HEK293T (cell line): ENCODE measurements at regions not wholly inside any gene's neighbourhood (a gene's known extent, or its start where the extent isn't known, plus 50 kb on each side); places are given as distances from the start of the nearest gene placed in this dataset.
"Not testable (repeated sequence)": the region's sequence is repeated elsewhere in the genome, so short reads cannot be mapped to it uniquely, and the experiment has no call there.

ENCODE experiments used
- CTCF ChIA-PET: fragments of 350-600 bp; formaldehyde crosslinking; extraction: SDS; loops from one replicate; lab custom pipeline; 2021; ENCODE audit warnings: antibody characterized with exemption, inconsistent platforms; lab: Yijun Ruan, JAX
- POLR2A ChIA-PET: fragments of 350-600 bp; formaldehyde crosslinking; extraction: SDS; loops from one replicate; lab custom pipeline; 2020; ENCODE audit warnings: antibody characterized with exemption, inconsistent platforms; lab: Yijun Ruan, JAX
- DNase-seq: peaks from one replicate; pipeline ENCODE4 v3.0.0; 2012; ENCODE audit warnings: mixed read lengths; ENCODE audit errors: extremely low spot score
- ARNT ChIP-seq: fragments of 450-650 bp; IDR thresholded peaks from 2 replicates; pipeline ENCODE4 v1.6.1; 2017; ENCODE audit warnings: mild to moderate bottlenecking
- BHLHE40 ChIP-seq: fragments of 450-650 bp; IDR thresholded peaks from 2 replicates; pipeline ENCODE4 v1.6.1; 2016; ENCODE audit warnings: mild to moderate bottlenecking, moderate library complexity, borderline replicate concordance
- CTBP1 ChIP-seq: fragments of 450-650 bp; IDR thresholded peaks from 2 replicates; pipeline ENCODE4 v1.6.1; 2016; ENCODE audit warnings: borderline replicate concordance
- ELF4 ChIP-seq: fragments of 450-650 bp; IDR thresholded peaks from 2 replicates; pipeline ENCODE4 v1.6.1; 2017; ENCODE audit warnings: antibody characterized with exemption
- FOXA1 ChIP-seq: fragments of 450-650 bp; IDR thresholded peaks from 2 replicates; pipeline ENCODE4 v1.6.1; 2016; ENCODE audit warnings: mild to moderate bottlenecking
- FOXK2 ChIP-seq: fragments of 450-650 bp; IDR thresholded peaks from 2 replicates; pipeline ENCODE4 v1.6.1; 2016; ENCODE audit warnings: mild to moderate bottlenecking
- FOXM1 ChIP-seq: fragments of 450-650 bp; IDR thresholded peaks from 2 replicates; pipeline ENCODE4 v1.6.1; 2017; ENCODE audit warnings: mild to moderate bottlenecking, borderline replicate concordance
- HDGF ChIP-seq: fragments of 450-650 bp; IDR thresholded peaks from 2 replicates; pipeline ENCODE4 v1.6.1; 2017; ENCODE audit warnings: antibody characterized with exemption, borderline replicate concordance
- L3MBTL2 ChIP-seq: fragments of 450-650 bp; conservative IDR thresholded peaks from 2 replicates; pipeline ENCODE4 v1.6.1; 2016; ENCODE audit warnings: mild to moderate bottlenecking
- LEF1 ChIP-seq: fragments of 450-650 bp; IDR thresholded peaks from 2 replicates; pipeline ENCODE4 v1.6.1; 2017; ENCODE audit warnings: mild to moderate bottlenecking, borderline replicate concordance
- NFRKB ChIP-seq: fragments of 450-650 bp; IDR thresholded peaks from 2 replicates; pipeline ENCODE4 v1.6.1; 2016; ENCODE audit warnings: mild to moderate bottlenecking, moderate library complexity
- TARDBP ChIP-seq: fragments of 450-650 bp; IDR thresholded peaks from 2 replicates; pipeline ENCODE4 v1.6.1; 2016
- ZNF384 ChIP-seq: fragments of 450-650 bp; IDR thresholded peaks from 2 replicates; pipeline ENCODE4 v1.6.1; 2016
- TF ChIP-seq, protein P1 (sequence below): fragments of 450-650 bp; IDR thresholded peaks from 2 replicates; pipeline ENCODE4 v1.6.1; 2016

DNA sequence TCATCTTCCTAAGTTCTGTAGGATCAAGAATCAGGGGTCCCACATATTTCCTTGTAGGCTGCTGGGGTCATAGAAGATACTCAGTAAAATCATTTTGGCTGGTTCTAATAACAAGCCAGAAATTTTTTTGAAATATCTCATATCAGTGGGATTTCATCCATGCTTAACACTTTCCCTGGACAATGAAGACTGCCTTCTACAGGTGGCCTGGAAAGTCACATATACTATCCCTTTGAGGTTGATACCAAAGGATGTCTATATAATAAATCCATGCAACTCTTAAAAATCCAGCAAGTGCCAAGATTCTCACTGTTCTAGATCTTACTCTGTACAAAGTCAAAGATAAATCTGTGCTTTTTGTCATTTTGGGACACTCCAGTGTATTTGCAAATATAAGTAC is 225.8 kb upstream of the NEBL start:
- CTCF ChIA-PET: interaction anchor here (0.7 kb wide), 1 partner anchor 22 kb away, joined by 4 read pairs; no protein-coding TSS in a partner anchor
- POLR2A ChIA-PET: no interaction called here
- TF ChIP-seq HDGF (no peak), CTBP1 (no peak), TARDBP (no peak)
- no peak for DNase-seq

DNA sequence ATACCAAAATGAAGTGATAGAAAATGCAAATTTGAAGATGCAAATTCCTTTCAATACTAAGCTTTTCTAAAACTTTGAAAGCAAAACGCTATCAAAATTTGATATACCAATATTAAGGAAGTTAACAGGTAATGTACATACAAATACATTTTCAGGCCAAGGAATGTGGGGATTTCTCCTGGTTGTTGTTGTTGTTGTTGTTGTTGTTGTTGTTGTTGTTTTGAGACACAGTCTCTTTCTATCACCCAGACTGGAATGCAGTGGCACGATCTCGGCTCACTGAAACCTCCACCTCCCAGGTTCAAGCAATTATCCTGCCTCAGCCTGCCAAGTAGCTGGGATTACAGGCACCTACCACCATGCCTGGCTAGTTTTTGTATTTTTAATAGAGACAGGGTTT is 224.7 kb upstream of the NEBL start:
- CTCF ChIA-PET, DNase-seq, POLR2A ChIA-PET: not testable (repeated sequence)

DNA sequence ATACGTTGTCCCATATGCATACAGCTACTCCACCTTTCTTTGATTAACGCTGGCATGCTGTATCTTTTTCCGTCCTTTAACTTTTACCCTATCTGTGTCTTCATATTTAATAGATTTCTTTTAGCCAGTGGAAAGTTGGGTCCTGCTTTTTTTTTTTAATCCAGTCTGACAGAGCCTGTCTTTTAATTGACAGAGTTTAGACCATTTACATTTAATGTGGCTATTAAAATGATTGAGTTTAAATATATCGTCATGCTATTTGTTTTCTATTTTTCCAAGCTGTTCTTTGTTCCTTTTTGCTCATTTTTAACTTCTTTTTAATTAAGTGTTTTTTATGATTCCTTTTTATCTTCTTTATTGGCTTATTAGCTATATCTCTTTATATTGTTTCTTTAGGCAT is 217.6 kb upstream of the NEBL start:
- no peak for TF ChIP-seq HDGF
- no peak for DNase-seq
- ChIA-PET POLR2A (no interaction called here), CTCF (no interaction called here)

DNA sequence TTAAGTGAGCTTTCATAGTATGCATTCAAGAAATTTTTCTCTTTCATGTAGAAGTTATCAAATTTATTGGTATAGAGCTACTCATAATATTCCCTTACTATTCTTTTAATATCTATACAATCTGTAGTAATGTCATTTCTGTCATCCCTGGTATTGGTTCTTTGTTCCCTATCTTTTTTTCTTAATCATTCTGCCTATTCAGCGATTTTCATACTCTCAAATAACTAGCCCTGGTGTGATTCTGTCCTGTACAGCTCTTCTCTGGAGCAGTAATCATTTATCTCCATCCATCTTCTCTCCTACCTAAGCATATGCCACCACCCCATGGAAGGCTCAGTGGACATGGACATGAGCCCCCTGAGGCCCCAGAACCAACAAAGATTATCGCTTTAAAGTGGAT is 213.2 kb upstream of the NEBL start:
- TF ChIP-seq ARNT (no peak), LEF1 (no peak)
- CTCF ChIA-PET: no interaction called here
- POLR2A ChIA-PET: no interaction called here
- DNase-seq: no peak

DNA sequence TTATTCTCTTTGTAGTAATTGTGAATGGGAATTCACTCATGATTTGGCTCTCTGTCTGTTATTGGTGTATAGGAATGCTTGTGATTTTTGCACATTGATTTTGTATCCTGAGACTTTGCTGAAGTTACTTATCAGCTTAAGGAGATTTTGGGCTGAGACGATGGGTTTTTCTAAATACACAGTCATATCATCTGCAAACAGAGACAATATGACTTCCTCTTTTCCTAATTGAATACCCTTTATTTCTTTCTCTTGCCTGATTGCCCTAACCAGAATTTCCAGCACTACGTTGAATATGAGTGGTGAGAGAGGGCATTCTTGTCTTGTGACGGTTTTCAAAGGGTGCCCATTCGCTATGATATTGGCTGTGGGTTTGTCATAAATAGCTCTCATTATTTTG is 209.8 kb upstream of the NEBL start:
- POLR2A ChIA-PET: not testable (repeated sequence)

DNA sequence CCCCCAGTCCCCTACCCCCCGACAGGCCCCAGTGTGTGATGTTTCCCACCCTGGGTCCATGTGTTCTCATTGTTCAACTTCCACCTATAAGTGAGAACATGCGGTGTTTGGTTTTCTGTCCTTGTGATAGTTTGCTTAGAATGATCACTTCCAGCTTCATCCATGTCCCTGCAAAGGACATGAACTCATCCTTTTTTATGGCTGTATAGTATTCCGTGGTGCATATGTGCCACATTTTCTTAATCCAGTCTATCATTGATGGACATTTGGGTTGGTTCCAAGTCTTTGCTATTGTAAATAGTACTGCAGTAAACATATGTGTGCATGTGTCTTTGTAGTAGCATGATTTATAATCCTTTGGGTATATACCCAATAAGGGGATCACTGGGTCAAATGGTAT is 208.2 kb upstream of the NEBL start:
- DNase-seq, CTCF ChIA-PET, POLR2A ChIA-PET: not testable (repeated sequence)

More for the DNA sequence above, 209.8 kb upstream of the NEBL start:
- DNase-seq, CTCF ChIA-PET: not testable (repeated sequence)

DNA sequence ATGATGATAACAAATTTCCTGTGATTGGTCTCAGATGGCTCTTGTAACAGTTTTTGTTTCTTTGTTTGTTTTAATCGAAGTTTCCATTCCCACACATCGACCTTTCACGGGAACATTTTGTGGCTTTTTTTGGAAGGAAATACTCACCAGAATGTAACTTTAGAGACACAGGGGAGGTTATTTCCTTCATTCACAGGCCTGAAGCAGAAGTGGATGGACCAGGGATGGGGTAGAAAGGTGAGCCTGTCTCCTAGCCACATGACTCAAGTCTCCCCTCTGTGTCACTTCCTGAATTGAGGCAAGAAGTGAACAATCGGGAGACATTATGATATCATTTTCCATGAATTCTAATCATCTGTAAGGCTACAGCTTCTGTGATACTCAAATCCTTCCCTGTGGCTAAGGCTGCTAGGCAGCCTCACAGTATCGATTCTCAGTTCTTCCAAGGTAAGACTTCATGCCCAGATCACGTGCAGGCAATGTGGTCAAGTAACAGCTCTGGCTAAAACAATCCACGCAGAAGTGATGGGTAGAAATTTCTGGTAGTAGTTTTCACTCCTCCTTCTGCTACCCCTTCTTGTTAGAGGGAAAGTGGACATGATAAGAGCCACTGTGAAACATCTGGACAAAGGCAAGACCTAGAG is 203.9 kb upstream of the NEBL start:
- TF ChIP-seq TARDBP (no peak), NFRKB (no peak), ARNT (no peak)
- DNase-seq: no peak
- POLR2A ChIA-PET: no interaction called here
- CTCF ChIA-PET: interaction anchor here (0.6 kb wide), 1 partner anchor 22 kb away, joined by 4 read pairs; no protein-coding TSS in a partner anchor

DNA sequence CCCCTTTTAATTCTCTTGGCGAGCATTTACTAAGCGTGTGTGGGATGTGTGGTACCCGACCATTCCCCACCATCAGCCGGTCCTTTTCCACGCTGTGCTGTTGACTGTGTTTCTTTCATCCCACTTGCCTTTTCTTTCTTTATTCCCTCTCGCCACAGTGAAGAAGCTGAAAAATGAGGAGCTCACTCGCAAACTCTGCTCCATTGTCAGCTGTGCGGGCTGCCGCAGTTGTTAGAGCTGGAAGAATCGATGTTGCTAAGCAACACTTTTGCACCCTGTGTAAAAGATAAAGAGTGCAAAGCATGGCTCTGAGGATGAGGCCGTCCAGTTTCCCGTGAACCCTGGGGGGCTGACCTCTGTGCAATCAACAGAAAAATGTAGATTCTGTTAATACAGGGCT is 203.1 kb upstream of the NEBL start:
- no peak for DNase-seq
- ChIA-PET CTCF (no interaction called here), POLR2A (no interaction called here)
- TF ChIP-seq FOXA1 (no peak), FOXK2 (no peak), TARDBP (no peak), HDGF (no peak), LEF1 (no peak), ELF4 (no peak), ARNT (no peak), CTBP1 (no peak), NFRKB (no peak), ZNF384 (no peak), FOXM1 (no peak), BHLHE40 (no peak)
- TF ChIP-seq, protein P1, sequence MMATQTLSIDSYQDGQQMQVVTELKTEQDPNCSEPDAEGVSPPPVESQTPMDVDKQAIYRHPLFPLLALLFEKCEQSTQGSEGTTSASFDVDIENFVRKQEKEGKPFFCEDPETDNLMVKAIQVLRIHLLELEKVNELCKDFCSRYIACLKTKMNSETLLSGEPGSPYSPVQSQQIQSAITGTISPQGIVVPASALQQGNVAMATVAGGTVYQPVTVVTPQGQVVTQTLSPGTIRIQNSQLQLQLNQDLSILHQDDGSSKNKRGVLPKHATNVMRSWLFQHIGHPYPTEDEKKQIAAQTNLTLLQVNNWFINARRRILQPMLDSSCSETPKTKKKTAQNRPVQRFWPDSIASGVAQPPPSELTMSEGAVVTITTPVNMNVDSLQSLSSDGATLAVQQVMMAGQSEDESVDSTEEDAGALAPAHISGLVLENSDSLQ: no peak

DNA sequence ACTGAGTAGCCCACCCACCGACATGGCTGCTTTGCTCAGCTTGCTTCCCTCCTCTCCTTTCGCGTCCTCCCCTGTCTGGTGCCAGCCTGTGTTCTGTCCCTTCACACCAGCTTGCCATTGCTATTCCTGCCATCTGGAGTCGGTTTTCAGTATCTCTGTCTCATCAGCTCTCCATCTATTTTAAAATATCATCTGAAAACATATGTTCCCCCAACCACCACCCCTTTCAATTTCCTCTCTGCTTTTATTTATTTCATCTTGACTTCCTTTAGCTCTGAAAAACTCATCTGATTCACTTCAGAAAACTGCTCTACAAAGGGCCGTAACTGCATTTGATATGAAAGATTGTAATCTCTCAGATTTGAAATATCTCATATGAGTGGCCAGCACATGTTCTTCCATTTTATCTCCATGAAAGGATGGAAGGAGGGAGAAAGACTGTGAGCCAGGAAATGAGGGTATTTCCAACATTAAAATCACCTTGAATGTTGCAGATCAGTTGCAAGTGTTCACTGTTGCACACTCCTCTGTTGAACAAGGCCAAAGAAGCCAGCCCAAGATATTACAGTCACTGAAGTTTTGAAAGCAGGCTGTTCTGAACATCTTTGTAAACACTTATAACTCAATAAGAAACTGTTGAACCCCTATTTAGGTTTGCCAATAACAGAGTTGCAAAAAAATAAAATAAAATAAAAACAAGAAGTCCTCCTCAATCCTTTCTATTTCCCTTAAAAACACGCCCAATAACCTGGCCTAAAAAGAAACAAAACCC is 202.4 kb upstream of the NEBL start:
- ChIA-PET POLR2A (no interaction called here), CTCF (no interaction called here)
- no peak for DNase-seq
- TF ChIP-seq LEF1 (no peak), ELF4 (no peak), HDGF (no peak), ZNF384 (no peak), TARDBP (no peak), L3MBTL2 (no peak), ARNT (no peak)
- TF ChIP-seq, protein P1: no peak
